DMS79 treated with DMSO at 0.1 percent for 48 hours (cell line): ENCODE measurements at regions not wholly inside any gene's neighbourhood (a gene's known extent, or its start where the extent isn't known, plus 50 kb on each side); places are given as distances from the start of the nearest gene placed in this dataset.
"Not testable (repeated sequence)": the region's sequence is repeated elsewhere in the genome, so short reads cannot be mapped to it uniquely, and the experiment has no call there.

Source experiments
- DNase-seq: peaks from one replicate; lab custom pipeline; 2025; lab: John Stamatoyannopoulos, UW

DNA sequence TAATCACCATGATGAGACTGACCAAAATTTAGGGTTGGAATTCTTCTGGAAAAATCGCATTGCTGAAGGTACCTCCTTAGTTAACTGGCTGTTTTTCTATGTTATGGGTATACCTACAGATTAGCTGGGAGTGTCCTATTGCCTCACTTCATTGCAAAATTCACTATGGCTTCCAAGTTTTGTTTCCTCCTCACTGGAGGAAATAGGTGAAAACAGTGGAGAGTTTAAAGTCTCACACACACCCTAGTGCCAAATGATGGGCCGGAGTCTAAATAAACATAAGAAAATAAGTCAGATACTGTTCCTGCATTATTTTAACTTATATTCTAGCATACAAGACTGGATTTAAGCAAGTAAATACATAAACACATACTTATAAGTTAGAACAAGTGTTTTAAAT lies 98.2 kb downstream of the AHR start:
- no peak for DNase-seq

DNA sequence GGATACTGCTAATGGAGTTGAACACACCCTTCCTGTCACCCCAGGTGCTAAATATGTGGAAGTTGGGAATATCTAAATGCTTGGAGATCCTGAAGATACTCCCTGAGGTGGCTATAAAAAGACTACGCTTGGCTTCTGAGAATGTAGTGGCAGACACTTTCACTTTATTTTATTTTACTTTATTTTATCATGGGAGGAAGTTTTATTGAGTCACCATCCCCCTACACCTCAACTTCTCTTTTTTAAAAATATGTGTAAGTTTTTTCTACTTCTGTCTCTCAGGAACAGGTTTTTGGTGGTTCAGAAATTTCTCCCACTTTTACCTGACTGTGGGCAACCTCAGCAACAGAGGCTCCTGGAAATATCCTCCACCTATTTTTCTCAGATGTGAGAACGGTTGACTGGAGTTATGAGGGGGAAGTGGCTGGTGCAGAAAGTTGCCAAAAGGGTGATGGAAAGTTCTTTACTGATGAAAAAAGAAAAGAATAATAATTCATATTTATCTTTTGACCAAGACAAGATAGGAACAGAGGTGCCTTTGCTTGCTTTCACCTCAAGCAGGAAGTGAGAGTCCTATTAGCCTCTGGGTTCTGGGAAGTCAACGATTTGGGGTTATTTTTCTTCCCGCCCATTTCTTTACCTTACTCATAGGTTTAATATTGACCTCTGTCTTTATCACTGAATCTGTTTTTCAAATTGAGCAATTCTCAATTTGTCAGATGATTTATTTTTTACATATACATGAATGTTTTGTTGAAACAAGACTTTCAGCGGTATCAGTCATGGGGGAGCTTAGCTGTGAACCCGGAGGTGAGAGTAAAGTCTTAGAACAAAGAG lies 103.6 kb downstream of the AHR start:
- DNase-seq: no peak

DNA sequence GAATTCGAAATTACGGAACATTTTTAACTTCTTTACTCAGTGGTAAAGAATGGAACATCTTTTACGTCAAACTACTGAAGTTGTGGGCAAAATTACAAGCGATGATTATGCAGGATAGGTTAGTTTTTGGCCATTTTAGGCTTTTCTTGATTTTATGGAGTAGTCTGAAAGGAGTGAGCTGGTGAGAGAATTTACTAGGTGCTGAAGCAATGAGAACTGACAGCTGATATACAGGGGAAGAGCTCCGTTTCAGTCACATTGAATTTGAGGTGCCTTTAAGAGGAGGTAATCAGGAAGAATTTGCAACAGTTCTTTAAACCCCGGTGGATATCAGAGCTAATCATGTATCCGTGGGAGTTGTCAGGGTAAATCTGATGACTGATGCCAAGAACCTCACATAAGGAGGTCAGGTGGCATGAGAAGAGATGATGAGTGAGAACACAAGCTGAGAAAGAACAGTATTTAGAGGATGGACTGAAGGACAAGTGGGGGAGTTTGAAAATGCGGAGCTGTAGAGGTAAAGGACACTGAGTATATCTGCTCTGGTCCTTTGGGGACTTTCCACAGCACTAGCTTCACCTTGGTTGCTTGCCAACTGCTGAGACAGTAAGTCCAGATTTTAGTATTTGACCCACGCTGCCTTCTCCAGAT lies 104.3 kb downstream of the AHR start:
- no peak for DNase-seq

DNA sequence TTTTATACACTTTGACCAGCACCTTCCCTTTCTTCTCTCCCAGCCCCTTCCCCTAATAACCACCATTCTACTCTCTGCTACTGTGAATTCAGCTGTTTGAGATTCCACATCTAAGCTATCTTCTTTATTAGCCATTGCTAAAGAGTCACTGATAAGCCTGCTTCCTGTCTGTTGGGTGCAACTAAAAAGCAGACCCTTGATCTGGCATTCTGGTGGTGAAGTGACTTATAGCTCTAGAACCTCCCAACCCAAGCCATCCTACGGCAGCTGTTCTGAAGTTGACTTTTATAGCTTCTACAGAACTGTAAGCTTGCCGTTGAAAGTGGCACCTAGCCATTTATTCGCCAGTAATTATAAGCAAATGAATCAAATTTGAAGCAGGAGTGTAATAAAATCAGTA lies 105.6 kb downstream of the AHR start:
- DNase-seq: no peak

DNA sequence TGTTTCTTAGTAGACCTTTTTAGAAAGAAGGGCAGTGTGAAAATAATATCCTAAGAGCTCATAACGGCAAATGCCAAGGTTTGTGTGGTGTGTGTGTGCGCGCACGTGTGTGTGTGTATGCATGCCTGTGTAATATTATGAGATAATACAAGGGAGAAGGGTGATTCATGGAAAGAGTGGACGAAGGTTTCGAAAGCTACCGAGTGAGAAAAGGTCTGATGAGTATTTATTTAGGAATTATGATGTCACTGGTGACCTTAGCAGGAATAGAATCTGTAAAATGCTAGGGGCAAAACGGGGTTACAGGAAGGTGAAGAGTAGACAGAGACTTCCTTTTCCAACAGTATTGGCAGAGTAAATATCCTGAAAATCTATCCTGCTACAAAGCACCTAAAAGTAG lies 107.3 kb downstream of the AHR start:
- DNase-seq: no peak

DNA sequence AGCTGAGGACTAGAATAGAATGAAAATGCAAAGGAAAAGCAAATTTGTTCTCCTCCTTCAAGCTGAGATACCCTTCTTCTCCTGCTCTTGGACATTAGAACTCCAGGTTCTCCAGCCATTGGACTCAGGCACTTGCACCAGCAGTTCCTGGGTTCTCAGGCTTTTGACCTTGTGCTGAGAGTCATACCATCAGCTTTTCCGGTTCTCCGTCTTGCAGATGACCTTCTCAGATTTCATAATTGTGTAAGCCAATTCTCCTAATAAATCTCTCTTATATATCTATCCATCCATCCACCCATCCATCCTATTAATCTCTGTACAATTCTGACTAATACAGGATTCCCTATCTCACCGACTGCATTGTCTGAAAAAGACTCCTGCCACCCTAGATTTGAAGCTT lies 108.3 kb downstream of the AHR start:
- no peak for DNase-seq

DNA sequence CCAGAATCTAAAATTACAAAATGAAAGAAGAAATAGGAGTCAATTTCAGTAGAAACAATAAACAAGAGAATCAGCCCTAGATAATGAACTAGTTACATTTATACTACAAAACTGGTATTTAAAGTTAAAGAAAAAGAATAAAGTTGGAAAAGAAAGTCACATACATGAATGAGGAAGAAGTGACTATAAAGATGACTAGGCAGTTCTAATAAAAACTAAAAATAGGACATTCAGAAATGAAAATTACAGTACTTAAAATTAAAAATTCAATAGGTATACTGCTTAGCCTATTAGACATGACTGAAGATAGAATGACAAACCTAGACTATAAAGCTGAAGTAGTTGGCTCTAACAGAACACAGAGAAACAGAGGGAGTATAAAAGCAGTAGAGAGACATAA lies 108.8 kb downstream of the AHR start:
- no peak for DNase-seq

DNA sequence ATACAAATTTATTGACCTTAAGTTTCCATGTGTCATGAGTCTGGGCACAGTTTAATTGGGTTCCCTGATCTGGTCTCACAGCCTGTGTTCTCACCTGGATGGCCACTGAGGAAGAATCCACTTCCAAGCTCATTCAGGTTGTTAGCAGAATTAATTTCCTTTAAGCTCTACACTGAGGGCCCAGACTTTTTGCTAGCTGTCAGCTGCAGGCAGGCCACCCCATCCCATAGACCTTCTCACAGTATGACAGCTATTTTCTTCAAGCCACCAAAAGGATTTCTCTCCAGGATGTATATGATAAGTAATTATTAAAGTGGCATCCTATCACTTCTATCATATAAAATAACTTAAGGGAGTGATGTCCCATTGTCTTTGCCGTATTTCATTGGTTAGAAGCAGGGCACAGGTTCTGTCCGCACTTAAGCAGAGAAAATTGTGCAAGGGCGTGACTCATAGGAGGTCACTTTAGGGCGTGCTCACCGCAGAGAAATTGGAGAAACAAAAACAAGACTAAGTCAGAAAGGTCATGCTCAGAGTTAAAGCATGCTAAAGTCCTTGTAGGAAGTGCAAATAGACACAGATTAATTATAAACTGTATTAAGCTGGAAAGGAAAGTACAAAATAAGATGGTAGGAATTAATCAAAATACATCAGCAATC lies 109.9 kb downstream of the AHR start:
- DNase-seq: no peak

DNA sequence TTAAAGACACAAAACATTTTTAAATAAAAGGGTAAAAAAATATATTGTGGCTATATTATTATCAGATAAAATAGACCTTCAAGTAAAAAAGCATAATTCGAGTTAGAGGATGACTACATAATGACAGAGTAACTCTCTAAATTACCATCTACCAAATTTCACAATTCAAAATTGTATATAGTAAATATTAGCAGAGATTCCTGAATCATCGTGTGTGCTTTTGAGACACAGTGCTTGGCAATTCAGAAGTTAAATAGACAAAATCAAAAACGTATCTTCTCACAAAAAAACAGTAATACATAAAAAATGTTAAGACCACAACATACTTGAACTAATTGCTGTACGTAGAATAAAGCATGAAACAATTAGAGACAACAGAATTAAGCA lies 110.4 kb downstream of the AHR start:
- DNase-seq: no peak

DNA sequence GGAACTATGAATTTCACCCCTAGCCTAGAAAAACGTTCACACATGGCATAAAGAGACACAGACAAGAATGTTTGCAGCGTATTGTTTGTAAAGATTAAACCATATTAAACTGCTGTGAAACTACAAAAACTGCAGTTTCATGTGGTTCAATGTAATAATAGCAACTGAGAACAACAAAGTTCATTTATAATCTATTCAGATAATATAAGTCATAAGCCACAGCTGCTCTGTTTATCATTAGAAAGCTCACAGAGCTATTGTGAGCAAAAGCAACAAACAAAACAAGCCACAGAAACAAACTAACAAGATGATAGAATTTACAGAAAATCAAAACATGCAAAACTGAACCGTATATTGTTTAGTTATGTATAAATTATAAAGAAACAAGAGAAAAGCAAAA lies 113.5 kb downstream of the AHR start:
- DNase-seq: no peak

DNA sequence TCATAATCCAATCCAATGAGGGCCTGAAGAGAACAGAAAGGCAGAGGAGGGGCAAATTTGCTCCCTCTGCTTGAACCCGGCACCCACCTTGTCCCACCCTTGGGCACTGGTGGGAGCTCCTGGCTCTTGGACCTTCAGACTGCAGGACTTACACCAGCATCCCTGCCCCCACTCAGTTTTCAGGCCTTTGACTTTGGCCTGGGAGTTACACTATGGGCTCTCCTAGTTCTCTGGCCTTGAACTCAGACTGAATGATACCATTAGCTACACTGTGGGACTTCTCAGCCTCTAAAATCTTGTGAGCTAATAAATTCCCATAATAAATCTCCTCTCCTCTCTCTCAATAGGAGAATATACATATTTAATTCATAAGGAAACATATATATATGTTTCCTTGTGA lies 114.4 kb downstream of the AHR start:
- DNase-seq: no peak

DNA sequence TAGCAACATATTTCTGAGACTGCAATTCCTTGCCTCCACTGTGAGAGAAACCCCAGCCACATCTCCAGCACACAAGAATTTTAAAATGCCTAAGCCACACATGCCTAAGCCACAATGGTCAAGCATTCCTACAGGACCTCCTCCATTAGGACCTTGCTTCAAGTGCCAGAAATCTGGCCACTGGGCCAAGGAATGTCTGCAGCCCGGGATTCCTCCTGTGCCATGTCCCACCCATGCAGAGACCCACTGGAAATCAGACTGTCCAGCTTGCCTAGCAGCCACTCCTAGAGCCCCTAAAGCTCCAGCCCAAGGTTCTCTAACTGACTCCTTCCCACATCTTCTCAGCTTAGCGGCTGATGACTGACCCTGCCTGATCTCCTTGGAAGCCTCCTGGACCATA lies 117.5 kb downstream of the AHR start:
- DNase-seq: no peak

DNA sequence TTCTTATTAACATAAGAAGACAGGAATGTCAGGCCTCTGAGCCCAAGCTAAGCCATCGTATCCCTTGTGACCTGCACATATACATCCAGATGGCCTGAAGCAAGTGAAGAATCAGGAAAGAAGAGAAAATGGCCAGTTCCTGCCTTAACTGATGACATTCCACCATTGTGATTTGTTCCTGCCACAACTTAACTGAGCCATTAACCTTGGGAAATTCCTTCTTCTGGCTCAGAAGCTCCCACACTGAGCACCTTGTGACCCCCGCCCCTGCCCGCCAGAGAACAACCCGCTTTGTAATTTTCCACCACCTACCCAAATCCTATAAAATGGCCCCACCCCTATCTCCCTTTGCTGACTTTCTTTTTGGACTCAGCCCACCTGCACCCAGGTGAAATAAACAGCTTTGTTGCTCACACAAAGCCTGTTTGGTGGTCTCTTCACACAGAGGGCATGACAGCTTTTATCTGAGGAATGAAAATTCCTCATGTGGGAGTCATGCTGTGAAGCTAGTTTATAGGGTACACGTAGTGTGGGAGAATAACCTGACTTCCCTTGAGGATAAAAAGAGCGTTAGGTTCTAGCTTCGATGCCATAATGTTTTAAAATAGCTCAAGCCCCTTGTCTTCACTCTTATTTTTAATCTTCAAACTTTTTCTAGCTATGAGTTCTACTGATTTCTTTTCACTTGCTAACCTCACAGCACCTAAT lies 122.0 kb downstream of the AHR start:
- DNase-seq: not testable (repeated sequence)

DNA sequence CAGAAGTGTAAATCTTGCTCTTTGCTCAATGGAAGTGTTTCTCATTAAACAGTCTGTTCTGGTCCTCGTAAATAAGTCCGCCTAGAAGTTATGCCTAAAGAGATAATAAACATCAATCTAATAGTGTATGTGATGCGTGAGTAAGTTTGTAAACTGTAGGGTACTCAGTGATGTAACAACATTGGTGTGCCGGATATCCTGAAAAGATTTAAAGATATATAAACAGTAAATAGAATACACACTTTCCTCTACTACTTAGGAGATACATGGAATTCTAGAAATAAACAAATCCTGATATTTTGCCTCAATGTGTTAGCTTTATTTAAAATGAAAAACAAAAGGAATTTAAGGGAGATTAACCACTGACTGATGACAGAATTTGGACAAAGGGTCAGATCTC lies 123.5 kb downstream of the AHR start:
- DNase-seq: no peak

DNA sequence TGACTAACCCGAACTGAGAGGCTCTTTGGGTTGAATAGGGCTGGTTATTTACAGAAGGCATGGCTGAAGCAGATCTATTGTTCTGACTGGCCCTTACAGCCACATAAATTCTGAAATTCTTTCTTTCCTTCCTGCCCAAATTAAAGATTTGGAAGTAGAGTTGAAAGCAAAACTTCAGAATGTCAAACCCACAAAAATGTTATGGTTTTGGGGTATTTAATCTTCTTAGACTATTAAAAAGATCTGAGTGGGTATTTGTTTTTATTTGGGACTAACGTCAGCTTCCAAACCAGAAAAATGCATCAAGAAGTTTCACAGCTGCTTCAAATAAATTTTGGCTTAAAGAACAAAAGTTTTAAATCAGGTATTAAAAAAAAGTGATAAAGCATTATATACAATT lies 124.5 kb downstream of the AHR start:
- DNase-seq: no peak

DNA sequence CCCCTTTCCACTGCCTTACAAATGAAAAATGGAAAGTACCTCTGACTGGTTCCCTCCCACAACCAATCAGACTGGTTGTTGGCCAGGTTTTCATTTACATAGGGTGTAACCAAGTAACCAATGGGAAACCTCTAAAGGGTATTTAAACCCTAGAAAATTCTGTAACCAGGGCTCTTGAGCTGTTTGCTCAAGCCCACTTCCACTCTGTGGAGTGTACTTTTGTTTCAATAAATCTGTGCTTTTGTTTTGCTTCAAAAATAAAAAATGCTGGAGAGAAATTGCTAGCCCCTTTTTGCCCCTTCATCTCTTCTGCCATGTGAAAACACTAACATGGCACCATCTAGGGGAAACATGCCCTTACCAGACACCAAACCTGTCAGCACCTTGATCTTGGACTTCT lies 129.5 kb downstream of the AHR start:
- no peak for DNase-seq

DNA sequence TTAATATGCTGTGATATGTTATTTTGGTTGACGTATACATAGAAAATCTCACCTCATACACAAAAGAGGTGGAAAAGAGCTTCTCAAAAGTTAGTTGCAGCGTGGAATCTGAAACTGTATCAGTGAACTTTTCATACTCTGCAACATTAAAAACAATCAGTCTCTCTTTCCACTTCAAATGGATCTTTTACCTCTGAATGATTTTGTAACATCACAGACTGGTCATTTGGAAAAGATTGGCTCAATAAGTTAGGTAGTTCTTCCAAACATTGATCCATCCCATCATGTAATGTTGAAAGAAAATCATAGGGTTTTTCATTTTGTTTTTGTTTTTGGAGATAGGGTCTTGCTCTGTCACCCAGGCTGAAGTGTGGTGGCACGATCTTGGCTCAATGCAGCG lies 131.1 kb downstream of the AHR start:
- no peak for DNase-seq

DNA sequence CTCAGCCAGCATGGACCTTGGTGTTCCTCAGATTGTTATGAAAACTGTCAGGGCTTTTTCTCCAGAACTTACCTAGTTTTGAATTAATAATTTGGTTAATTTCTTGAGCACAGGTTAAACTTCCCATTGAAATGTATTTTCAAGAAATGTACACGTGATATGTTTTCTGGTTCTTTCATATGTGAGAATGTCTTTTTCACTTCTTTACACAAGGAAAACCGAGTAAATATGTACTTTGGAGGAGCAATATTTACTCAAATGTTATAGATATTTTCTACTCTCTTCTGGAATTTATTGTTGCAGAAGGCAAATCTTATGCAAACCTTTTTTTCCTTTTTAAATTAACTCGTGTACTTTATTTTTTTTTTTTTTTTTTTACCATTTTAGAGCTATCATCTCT lies 134.3 kb downstream of the AHR start:
- no peak for DNase-seq

DNA sequence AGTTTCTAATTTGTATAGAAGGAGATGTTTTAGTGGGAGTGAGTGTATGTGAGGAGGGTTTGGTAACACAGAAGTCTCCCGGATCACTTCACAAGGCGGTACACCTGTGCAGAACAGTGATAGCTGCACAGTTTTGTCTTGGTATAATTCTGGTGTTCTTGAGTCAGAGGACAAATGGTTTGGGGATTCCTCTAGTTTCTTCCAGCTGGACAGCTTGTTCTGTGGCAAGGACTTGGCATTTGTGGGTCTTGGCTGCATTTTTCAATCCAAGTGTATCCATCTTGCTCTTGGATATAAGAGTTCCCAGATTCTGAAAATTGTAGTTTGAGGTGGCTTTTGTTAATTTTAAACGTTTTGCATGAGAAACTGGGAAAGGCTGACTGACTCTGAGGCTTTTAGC lies 135.7 kb downstream of the AHR start:
- no peak for DNase-seq

DNA sequence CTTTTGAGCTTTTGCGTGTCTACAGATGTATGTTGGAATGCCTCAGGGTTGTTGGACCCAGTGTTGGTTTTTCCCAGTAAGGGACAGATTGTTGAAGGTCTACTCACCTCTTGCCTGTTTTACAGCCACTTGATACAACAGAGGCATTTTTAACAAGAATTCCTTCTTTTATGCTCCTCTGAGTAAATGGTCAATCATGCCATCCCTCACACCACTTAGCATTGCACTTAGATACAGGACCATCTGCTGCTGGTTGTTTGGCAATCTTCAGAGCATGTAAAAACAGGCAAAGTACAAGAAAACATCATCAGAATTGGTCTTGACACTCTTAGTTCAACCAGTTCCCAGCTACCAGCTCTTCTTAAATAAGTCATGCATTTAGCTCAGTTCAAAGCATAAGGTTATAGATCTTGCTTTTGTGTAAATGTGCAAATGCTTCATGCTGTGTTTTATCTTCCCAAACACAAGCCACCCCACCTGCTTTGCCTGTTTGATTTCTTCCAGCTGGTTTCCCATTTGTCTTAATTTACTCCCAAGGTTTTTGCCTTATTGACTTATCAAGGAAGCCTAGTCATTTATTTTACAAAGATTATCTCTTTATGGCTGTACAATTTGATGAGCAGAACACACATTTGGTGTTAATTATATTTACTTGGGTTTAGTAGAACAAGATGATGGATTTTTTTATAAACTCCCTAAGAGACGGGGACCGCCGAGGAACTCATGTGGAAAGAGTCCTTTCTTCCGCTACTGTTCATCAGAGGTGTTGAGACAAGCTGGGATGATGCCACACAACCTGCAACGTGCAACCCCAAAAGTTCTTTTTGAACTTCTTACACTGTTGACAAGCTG lies 136.6 kb downstream of the AHR start:
- DNase-seq: peak; percentile 66

DNA sequence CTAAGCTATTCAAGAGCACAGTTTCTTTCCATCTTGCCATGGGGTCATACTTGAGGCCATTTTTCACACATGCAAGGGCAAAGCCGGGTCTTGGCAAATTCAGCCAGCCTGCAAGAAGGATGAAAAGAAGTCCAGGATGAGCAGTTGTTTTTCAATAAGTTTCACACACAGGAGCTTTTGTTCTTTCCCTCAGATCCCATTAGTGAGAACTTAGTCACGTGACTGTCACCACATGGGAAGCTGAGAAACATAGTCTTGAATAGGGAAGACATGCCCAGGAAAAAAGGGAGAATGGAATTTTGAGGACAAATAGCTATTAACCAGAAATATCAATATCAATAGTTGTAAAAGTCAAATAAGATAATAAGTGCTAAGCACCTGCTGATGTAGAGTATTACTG lies 137.7 kb downstream of the AHR start:
- DNase-seq: no peak

DNA sequence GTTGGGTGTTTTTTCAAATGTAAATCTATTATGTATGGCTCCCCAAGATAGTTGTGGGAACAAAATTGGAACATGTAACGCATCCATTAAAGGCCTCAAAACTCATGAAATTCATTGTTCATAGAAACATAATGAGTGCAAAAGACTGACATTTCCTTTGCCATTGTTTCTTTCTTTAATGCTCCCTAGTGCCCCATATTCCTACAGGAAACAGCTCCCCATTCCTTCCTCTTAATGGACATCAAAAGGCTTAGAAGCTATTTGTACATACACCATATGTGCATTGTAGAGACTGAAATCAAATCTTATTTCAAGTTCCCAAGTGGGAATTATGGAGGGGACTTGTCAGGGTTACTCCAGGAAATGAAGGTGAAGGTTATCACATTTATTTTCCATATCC lies 139.1 kb downstream of the AHR start:
- no peak for DNase-seq
